ENCODE measurements at regions not wholly inside any gene's neighbourhood (a gene's known extent, or its start where the extent isn't known, plus 50 kb on each side); places are given as distances from the start of the nearest gene placed in this dataset.

- peak; percentile 40 for DNase-seq (ENCODE audit: low read depth)
Measured at GRCh38 chr6:16851758-16852157, 90.5 kb upstream of the ATXN1 start.

- no peak for DNase-seq (ENCODE audit: low read depth)
Measured at GRCh38 chr6:16851044-16851540, 89.8 kb upstream of the ATXN1 start.

- DNase-seq (ENCODE audit: low read depth) = no peak
Measured at GRCh38 chr6:16850681-16851026, 89.4 kb upstream of the ATXN1 start.

DNA sequence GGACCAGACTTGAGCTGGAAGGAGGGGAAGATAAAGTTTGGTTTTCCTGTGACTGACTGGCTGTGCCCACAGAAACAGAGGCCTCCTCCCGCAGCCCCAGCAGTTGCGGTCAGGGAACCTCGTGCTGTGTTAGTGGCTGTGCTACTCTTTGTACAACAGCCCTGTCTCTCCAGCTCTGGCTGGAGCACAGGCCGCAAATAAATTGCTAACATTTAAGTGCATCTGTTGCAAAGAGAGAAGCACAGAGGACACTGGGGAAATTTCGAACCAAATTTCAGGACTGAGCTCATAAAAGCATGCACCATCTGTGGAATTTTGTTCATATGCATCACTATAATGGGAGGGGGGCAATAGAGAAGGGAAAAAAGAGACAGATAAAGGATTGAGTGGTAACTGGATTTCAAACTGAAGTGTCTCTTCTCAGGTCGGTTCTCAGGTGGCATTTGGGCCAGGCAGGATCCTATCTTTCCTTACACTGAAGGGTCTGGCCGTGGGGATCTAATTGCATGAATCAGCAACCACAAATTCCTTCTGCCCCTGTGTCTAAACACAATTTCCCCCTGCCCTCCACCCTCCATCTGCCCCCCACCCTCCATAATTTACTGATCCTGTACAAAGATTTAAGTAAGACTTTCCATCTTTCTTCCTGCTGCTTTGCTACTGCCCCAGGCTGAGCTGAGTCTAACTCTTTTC lies 88.9 kb upstream of the ATXN1 start:
- no peak for DNase-seq (ENCODE audit: low read depth)

DNA sequence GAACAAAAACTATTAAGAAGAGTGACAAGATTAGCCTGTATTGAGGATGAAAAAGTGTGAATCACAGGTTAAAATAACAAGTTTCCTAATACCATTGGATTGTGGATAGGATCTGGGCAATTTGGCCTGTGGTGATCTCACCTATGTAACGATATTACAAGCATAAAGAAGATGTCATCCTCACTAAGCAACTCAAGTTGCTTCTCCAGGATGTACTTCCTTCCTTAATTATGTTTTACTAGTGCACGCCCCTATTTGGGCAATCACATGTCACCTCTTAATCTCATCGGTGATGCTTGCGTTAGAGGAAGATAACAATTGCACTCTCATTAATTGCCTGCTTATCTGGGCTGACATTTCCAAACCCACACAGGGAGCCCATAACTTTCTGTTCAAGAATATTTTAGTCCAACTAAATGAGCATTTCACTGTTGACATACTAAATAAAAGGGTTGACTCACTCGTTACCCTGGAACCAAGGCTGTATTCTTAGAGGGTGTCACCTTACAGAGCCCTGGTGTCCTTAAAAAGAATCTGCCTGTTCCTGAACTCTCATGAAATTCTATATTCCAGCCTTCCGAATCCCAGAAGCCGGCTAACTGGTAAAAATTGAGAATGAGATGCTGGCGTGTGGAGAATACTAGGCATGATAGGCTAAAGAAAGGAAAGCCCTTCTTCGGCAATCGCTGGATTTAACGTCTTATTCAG lies 88.2 kb upstream of the ATXN1 start:
- DNase-seq (ENCODE audit: low read depth) = peak; percentile 65

DNA sequence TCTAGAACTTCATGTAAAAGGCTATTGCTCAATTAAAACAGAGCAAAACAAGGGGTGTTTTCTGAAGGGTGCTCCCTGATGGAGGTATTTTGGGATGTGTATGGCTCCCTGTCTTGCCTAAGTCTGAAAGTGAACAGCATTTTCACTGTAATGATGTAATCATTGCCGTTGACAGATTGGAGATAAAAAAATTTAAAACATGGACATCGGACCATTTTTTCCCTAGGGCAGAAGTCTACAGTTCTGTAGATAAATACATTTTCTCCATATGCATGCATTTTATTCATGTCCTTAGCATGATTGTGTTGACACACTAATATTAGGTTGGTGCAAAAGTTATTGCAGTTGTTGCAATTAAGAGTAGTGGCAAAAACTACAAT lies 85.1 kb upstream of the ATXN1 start:
- DNase-seq (ENCODE audit: low read depth) = no peak

GRCh38 chr6:16844183-16844582 lies 82.9 kb upstream of the ATXN1 start:
- no peak for DNase-seq (ENCODE audit: low read depth)

DNA sequence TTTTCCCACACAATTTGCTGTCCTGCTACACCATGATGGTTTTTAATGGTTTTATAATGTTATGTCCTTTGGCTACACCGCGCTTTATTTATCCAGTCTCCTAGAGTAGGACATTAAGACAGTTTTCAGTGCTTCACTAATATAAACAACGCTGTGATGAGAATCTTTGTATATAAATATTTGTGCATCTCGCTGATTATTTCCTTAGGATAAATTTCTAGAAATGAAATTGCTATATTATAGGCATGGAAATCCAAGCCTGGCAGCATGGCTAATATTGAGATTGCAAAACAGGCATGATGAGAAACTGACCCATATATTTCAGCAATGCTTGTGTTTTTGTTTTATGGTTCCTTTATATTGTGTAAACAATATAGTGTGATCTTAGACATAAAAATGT lies 81.4 kb upstream of the ATXN1 start:
- DNase-seq (ENCODE audit: low read depth) = no peak

DNA sequence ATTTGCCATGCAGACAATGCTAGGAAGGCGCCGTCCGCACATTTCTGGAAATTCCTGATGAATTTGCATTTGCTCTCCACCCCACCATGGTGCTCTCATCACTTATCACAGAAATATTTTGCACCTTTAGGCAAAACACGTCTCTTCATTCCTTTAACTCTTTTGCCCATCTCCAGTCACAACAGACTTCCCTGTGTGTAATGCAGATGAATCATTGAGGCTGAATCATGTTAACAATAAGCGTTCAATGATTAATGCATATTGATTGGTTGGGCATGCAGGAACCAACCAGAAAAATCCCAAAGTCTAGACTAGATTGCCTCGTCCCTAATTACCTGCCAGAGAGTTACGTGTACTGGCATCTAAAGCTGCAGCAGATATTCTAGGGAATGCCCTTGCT lies 80.0 kb upstream of the ATXN1 start:
- no peak for DNase-seq (ENCODE audit: low read depth)

DNA sequence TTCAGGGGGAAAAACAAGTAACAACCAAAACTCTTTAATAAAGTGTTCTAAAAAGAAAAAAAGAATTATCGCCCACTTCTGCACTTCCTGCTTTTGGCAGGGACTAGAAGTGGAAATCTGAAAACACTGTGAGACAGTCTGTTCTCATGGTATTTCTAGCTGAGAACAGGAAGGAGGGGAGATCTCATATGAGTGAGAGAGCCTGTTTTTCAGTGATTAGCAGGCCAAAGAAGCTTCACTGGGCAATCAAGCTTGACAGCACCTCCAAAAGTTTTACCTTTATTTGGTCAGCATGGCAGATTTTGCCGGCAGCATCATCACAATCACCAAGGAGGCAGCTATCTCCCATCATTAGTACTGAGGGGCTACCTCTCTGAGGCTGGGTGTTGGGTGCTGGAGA lies 79.5 kb upstream of the ATXN1 start:
- DNase-seq (ENCODE audit: low read depth) = no peak

DNA sequence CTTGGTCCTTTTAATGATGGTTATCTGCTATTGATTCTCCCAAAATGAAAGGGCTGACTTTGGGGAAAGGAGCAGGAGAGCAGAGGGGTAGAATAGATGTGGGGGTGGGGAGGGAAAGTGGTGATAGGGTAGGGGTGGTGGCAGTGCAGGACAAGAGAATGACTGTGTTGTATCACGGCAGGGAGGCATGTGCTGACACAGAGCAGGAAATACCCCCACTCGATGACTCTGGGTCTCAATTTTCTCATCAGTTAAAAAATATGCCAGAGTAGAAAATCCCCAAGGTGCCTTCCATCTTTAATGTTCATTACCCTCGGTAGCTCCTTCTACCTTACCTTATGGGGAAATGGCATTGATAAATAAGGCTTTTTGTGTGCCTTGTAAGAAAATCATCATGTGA lies 79.0 kb upstream of the ATXN1 start:
- DNase-seq (ENCODE audit: low read depth) = no peak

DNA sequence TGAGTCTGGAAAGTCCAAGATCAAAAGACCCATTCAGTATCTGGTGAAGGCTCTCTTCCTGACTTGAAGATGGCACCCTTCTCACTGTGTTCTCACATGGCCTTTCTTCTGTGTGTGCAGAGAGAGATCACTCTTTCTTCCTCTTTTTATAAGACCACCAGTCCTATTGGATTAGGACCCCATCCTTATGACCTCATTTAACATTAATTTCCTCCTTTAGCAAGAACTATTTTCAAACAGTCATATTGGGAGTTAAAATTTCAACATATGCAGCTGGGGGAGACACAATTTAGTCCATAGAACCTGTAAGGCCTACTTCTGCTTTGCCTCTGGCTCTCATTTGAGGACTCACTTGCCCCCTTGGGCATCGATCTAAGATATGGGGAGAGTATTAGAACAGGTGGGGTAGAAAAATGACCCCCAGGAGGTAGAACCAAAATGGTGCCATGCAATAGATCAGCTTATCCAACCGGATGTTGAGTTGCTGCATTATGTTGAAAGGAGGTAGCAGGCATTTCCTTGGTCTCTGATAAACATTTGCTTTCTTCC lies 78.4 kb upstream of the ATXN1 start:
- no peak for DNase-seq (ENCODE audit: low read depth)

DNA sequence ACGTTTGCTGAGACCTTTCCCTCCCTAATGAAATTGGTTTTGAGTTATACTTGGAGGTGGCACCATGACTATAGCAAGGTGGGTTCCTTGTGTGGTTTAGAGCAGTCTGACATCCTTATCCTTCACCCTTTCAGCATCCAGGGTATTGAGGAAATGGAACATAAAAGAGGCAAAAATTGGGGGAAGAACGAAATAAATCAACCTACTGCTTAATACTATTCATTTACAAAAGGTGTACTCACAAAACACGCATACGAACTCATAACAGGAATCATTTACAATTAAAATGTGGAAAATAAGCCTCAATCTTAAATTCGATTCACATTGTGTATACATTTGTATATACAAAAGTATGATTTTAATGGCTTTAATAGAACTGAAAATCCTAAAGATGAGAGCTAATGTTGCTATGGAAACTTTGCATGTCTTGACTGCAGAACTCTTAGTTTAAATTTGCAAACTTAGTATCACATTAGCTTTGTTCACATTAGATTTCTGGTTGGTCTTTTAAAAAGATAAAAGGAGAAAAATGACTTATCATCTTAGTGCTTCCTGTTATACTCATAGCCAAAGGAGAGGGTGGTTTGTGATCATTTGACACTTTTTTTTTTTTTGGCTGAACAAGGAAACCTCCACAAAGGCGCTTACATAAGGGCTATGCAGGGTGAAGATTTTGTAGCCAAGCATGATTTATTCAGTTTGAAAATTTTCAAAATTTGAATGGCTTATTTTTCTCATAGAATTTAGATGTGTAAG lies 76.1 kb upstream of the ATXN1 start:
- DNase-seq (ENCODE audit: low read depth) = no peak

DNA sequence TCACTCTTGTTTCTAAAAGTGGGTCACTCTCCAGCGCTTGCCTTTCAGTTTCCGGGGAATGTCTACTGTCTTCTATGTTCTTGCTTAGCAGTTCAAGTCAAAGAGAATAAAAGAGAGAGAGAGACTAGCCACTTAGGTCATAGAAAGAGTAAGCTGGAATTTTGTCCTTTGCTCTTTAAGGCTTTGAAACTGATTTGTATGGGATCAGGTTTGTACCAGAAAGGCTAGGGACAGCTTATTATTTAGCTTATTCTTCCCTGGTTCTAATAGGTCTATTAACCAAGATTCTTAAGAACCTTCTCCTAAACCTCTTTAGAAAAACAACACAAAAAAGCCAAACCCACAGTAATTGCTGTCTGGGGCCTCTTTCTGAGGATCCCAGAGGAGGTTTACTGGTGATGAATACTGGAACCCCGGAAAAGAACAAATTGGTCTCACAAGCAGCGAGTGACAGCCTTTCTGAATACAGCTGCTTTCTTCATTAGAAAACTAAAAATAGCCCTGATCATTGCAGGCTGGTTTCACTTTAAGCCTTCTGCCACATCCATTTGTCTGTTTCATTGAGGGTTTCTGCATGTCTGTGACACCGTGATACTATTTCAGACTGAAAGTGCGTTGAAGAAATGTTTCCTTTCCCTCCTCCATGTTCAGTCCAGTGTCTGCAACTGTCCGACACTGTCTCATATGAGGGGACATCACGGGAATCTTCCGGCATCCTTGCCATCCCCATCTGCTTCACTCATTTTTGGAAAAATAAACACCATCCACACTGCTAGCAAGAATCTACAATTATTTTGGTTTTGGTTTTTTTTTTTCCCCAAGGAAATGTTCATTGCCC lies 75.1 kb upstream of the ATXN1 start:
- no peak for DNase-seq (ENCODE audit: low read depth)

DNA sequence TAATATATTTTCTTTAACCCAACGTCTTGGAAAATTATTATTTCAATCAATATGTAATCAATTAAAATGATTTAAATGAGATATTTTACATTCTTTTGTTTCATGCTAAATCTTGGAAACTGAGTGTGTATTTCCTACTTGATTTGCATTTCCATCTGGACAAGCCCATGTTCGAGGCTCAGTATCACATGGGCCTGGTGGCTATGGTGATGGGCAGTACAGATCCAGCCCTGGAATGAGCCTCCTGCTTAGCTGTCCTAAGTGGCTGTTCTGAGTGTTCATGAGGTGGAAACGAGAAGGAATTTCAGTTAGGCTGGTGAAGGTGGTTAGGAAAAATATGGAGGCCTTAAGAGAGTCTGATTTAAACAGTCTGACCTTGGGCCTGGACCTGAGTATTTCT lies 73.0 kb upstream of the ATXN1 start:
- DNase-seq (ENCODE audit: low read depth) = no peak

DNA sequence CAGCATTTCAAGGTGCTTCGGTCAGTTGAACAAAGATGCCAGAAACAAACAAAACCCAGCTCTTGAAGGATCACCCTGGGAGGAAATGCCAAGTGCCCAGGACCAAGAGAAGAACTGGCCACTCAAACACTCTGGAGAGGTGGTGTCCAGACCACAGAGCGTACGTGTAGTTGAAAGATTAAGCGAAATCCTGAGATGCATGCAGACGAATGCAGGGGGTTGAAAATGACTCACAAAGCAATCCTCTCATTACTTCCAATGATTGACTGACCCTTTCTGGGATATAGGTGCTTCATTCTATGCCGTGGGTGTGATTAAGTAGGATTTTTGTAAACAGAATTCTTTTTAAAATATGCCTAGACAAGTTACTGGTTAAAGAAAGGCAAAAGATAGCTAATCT lies 71.5 kb upstream of the ATXN1 start:
- DNase-seq (ENCODE audit: low read depth) = no peak

DNA sequence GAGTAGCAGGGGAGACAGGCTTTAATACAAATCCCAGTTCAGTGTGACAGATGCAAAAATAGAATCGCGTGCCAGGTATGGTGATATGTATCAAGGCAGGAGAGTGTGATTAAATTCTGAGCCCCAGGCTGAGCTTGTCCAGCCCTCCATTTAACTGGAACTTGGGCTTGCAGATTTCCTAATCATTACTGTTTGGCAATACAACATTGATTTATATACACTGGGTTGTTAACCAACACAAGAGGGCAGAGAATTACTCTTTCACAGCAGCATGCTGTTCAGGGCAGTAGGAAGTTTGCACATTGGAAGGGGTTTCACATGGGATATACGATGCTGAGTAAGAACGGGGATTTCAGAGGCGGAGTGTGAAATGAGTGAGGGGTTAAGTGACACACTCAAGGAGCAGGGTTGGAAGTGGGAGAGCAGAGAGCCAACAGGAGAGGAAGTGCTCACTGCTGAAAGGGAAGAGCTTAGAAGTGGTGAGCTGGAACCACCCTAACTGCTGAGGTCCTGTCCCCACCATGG lies 70.8 kb upstream of the ATXN1 start:
- DNase-seq (ENCODE audit: low read depth) = no peak

- DNase-seq (ENCODE audit: low read depth) = no peak
Measured at GRCh38 chr6:16831136-16831535, 69.9 kb upstream of the ATXN1 start.

GRCh38 chr6:16828058-16828457 lies 66.8 kb upstream of the ATXN1 start:
- DNase-seq (ENCODE audit: low read depth) = no peak

DNA sequence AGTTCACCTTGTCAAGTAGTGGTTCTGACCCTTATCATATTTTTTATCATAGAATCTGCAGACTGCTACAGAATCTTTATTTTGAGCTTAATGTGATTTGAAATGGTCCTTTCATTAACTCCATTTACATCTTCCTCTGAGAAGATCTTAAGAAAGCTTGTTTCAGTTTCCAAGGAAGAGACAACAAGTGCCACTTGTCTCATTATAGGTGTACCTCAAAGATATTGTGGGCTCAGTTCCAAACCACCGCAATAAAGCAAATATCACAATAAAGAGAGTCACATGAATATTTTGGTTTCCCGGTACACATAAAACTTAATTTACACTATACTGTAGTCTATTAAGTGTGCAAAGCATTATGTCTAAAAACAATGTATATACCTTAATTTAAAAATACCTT lies 66.4 kb upstream of the ATXN1 start:
- DNase-seq (ENCODE audit: low read depth) = no peak

- DNase-seq (ENCODE audit: low read depth) = no peak
Measured at GRCh38 chr6:16825784-16826183, 64.5 kb upstream of the ATXN1 start.
